Right lobe of liver (tissue), 6 donors: ENCODE measurements at regions not wholly inside any gene's neighbourhood (a gene's known extent, or its start where the extent isn't known, plus 50 kb on each side); places are given as distances from the start of the nearest gene placed in this dataset.

ENCODE experiments used
- ATAC-seq, 4 donors: fragments of 200-7000 bp; cut with Tn5 transposase; one replicate each; pipeline ENCODE4 v1.9.1; 2020; ENCODE audit warnings: mild to moderate bottlenecking in 4 of 4, moderate library complexity in 4 of 4
- DNase-seq, 3 donors: peaks; one replicate each; pipeline ENCODE4 v3.0.0-alpha.2; 2020
- H3K27ac ChIP-seq, 3 donors: fragments of 200-600 bp; one replicate each; pipeline ENCODE4 v1.8.0; 2022
- H3K27me3 ChIP-seq, 2 donors: fragments of 200-600 bp; one replicate each; pipeline ENCODE4 v1.8.0; 2022
- H3K36me3 ChIP-seq, 4 donors: fragments of 200-600 bp; sonication (generic) in 1 of 4; one replicate each; pipeline versions ENCODE4 v1.5.1 to v1.8.0; 2017 to 2022; ENCODE audit warnings: control low read depth in 1 of 4
- H3K4me1 ChIP-seq, 4 donors: fragments of 200-600 bp; sonication (generic) in 1 of 4; one replicate each; pipeline versions ENCODE4 v1.5.1 to v1.8.0; 2017 to 2022; ENCODE audit warnings: control low read depth in 1 of 4
- H3K4me3 ChIP-seq, 3 donors: fragments of 200-600 bp; one replicate each; pipeline ENCODE4 v1.8.0; 2022
- H3K9me3 ChIP-seq, 4 donors: fragments of 200-600 bp; sonication (generic) in 1 of 4; one replicate each; pipeline versions ENCODE4 v1.5.1 to v1.8.0; 2017 to 2022; ENCODE audit warnings: control low read depth in 1 of 4
- POLR2A ChIP-seq: fragments of 450-650 bp; IDR thresholded peaks from one replicate; pipeline ENCODE4 v1.6.1; 2017; ENCODE audit warnings: antibody characterized with exemption, mild to moderate bottlenecking
- WGBS: methylation state at CpG from one replicate; pipeline ENCODE4 v1.1.6; 2018; ENCODE audit warnings: low coverage, low lambda C conversion rate; ENCODE audit not compliant: insufficient coverage; ENCODE audit errors: missing lambda C conversion rate; 5-methylcytosine and 5-hydroxymethylcytosine counted together
- intact Hi-C, 2 donors: fragments of 100-400 bp; cut with DNase I; formaldehyde crosslinking; loops; one replicate each; pipeline versions ENCODE4 v1.11.2 to v1.14.1; 2022
- TF ChIP-seq, protein P1 (sequence below), 4 donors: fragments of 200-600 bp in 3 of 4; fragments of 450-650 bp in 1 of 4; IDR thresholded peaks; one replicate each; pipeline versions ENCODE4 v1.5.1 to v1.8.0; 2016 to 2022; ENCODE audit warnings: antibody characterized with exemption in 4 of 4, mild to moderate bottlenecking in 2 of 4
- donor health status: DM: no; HTN: yes; CAD: no.
- donor health status: DM: no; HTN: no; CAD: no.
- donor health status: DM: no; HTN: no; CAD: no.
- donor health status: DM: no; HTN: yes; CAD: no.
- donor health status: DM: no; HTN: yes; CAD: no.

DNA sequence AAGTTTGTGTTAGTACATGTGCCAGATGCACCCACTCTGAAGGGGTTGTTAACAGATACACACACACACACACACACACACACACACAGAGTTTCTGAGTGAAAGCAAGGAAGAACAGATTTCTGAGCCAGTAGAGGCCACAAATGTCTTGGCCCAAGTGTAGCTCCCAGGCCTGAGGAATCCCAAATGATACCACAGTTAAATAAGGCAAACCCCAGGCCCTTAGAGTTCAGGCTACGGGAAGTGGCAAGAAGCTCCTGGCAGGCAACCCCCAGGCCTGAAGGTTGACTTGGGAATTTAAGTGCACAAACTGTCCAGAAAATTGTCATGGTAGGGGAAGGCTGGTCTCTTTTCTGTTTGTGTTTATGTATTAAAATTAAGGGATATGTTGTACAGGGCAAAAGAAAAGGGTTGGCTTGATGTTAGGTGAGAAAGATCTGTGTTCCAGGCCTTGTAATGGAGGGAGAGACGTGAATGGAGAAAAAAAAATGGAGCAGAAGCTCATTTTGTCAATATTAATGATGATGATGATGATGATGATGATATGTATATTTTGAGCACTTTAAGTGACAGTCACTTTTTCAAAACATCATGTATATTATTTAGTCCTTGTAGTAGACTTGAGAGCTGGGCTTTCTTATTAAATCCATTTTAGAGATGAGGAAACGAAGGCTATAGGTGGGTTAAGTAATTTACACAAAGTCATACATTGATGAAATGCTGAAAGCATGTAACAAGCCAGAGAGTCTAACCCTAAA lies 317.0 kb upstream of the JAG1 start:
- intact Hi-C loops: no loop called here
- TF ChIP-seq, protein P1, sequence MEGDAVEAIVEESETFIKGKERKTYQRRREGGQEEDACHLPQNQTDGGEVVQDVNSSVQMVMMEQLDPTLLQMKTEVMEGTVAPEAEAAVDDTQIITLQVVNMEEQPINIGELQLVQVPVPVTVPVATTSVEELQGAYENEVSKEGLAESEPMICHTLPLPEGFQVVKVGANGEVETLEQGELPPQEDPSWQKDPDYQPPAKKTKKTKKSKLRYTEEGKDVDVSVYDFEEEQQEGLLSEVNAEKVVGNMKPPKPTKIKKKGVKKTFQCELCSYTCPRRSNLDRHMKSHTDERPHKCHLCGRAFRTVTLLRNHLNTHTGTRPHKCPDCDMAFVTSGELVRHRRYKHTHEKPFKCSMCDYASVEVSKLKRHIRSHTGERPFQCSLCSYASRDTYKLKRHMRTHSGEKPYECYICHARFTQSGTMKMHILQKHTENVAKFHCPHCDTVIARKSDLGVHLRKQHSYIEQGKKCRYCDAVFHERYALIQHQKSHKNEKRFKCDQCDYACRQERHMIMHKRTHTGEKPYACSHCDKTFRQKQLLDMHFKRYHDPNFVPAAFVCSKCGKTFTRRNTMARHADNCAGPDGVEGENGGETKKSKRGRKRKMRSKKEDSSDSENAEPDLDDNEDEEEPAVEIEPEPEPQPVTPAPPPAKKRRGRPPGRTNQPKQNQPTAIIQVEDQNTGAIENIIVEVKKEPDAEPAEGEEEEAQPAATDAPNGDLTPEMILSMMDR (IDR thresholded peaks at IDR 0.05): no peak
- no peak for TF ChIP-seq POLR2A
- Histone ChIP-seq H3K4me1 (no peaks in the 10 kb centered on the region), H3K9me3 (no peaks in the 10 kb centered on the region), H3K27ac (no peak overlapping the region), H3K27me3 (no peaks in the 10 kb centered on the region), H3K36me3 (no peaks in the 10 kb centered on the region), H3K4me3 (no peak overlapping the region)
- WGBS: 44% methylated on average over 3 of the region's 3 CpGs
- ATAC-seq (no peak), DNase-seq (no peak)

DNA sequence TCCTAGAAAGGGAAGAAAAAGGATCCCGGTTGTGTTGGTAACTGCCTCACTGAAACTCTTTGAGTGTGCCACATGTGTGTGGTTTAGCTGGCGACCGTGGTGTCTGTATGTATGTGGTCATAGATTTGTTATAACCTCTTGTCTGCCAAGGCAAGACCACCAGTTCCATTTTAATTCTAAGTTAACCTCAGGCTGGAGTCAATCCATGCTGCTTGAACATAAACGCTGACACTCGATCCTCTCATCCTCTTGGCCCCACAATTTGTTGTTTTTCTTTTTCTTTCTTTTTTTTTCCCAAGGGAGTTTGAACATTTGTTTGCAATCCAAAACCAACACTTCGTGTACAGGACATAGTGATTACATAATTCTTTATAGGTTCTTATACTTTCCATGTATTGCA lies 318.9 kb upstream of the JAG1 start:
- H3K9me3 ChIP-seq: no peaks in the 10 kb centered on the region
- no peak for TF ChIP-seq POLR2A
- TF ChIP-seq, protein P1 (IDR thresholded peaks at IDR 0.05): no peak
- H3K36me3 ChIP-seq: no peaks in the 10 kb centered on the region
- 64% methylated on average over 6 of the region's 6 CpGs for WGBS
- H3K4me1 ChIP-seq: no peaks in the 10 kb centered on the region
- ATAC-seq (no peak), DNase-seq (no peak)
- intact Hi-C loops: no loop called here
- no peaks in the 10 kb centered on the region for H3K27me3 ChIP-seq
- H3K4me3 ChIP-seq: no peak overlapping the region
- H3K27ac ChIP-seq: no peak overlapping the region

DNA sequence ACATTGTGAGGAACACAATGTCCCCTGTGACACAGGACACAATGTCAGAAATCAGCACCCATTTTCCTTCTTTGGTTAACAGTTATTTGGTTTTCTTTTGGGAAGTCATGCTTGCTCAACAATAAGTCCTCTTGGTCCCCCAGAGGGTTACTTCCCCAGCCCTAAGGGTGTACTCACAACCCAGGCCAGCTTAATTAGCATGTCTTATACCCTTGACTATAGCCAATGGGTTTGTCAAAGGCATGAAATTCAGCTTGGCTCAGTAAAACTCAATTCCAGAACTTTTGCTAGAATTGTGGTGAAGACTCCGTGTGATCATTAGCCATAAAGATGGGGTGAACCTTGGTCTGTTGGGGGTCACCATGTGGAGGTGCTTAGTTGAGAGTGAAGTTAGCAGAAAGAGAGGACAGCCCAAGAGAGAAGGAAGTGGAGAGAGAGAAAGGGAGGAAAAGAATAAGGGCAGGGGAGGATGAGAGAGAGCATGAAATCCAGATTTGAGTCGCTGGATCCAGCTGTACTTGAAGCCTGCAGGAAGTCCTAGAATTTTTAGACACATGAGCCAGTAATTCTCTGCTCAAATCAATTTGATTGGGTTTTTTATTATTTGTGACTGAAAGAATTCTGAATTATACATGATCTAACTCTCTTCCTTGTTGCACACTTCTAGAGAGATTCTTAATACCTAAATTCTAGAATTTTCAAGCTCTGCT lies 321.3 kb upstream of the JAG1 start:
- no peak overlapping the region for H3K27ac ChIP-seq
- H3K36me3 ChIP-seq: no peaks in the 10 kb centered on the region
- H3K4me3 ChIP-seq: no peak overlapping the region
- H3K4me1 ChIP-seq: no peaks in the 10 kb centered on the region
- 87% methylated on average over 2 of the region's 2 CpGs for WGBS
- no peak for TF ChIP-seq POLR2A
- TF ChIP-seq, protein P1 (IDR thresholded peaks at IDR 0.05): no peak
- no peaks in the 10 kb centered on the region for H3K27me3 ChIP-seq
- no peak for ATAC-seq
- intact Hi-C loops: no loop called here
- no peaks in the 10 kb centered on the region for H3K9me3 ChIP-seq
- no peak for DNase-seq

DNA sequence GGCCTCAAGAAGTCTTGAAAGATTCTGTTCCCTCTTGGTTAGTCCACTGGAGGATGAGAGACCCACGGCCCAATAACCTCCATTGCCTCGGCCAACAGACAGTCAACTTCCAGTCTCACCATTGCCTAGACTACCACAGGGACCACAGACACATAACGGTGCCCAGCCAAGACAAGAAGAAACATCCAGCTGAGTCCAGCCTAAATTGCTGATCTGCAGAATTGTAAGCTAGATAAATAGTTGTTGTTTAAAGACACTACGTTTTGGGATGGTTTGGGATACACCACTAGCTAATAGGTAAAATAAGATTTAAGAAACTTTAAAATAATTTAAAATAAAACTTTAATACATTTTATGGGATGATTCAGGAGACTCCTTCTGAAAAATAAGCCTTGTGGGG lies 324.7 kb upstream of the JAG1 start:
- no peak overlapping the region for H3K4me3 ChIP-seq
- H3K36me3 ChIP-seq: no peaks in the 10 kb centered on the region
- DNase-seq (no peak), ATAC-seq (no peak)
- no peak overlapping the region for H3K27ac ChIP-seq
- WGBS: 80% methylated on average over 4 of the region's 4 CpGs
- no peaks in the 10 kb centered on the region for H3K9me3 ChIP-seq
- H3K27me3 ChIP-seq: no peaks in the 10 kb centered on the region
- intact Hi-C loops: no loop called here
- TF ChIP-seq, protein P1 (IDR thresholded peaks at IDR 0.05): no peak
- no peaks in the 10 kb centered on the region for H3K4me1 ChIP-seq
